Limb (tissue), 2 donors: ENCODE measurements at regions not wholly inside any gene's neighbourhood (a gene's known extent, or its start where the extent isn't known, plus 50 kb on each side); places are given as distances from the start of the nearest gene placed in this dataset.
"Not testable (repeated sequence)": the region's sequence is repeated elsewhere in the genome, so short reads cannot be mapped to it uniquely, and the experiment has no call there.

ENCODE experiments used
- DNase-seq, 2 donors: peaks; one replicate each; pipeline ENCODE4 v3.0.0-alpha.2; 2016; ENCODE audit errors: extremely low spot score in 2 of 2

GRCh38 chr12:41683513-41684240 lies 461.0 kb downstream of the GXYLT1 start:
- peak in 1 of 2 donors; percentile 29 for DNase-seq

DNA sequence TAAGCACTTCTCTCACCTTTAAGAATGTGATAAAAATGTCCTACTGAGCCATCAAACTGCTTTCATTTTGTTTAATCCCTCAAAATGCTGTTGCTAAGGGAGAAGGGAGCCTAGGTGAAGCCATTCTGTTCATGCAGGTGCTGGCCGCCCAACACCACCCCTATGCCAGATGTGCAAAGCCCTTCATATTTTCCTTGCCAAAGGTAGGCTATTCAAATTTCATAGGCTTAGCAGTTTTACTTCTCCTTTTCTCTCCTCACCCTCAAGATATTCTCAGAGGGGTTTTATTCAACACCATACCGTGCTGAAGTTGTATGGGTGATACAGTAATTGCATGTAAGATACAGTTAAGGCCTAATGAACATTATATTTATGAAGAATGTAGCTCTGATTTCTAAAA lies 461.7 kb downstream of the GXYLT1 start:
- no peak for DNase-seq

GRCh38 chr12:41681898-41682297 lies 462.8 kb downstream of the GXYLT1 start:
- DNase-seq: no peak

DNA sequence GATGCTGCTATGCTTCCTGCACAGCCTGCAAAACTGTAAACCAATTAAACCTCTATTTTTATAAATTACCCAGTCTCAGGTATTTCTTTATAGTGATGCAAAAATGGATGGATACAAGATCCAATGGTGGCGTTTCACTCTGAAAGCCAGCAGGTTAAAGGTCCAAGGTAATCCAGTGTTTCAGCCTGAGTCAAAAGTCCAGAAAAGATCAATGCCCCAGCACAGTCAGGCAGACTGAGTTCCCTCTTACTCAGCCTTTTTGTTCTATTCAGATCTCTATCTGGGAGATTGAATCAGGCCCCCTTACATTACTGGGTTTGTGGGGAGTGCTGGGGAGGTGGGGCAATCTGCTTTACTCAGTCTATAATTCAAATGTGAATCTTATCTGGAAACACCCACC lies 464.5 kb downstream of the GXYLT1 start:
- DNase-seq: no peak

DNA sequence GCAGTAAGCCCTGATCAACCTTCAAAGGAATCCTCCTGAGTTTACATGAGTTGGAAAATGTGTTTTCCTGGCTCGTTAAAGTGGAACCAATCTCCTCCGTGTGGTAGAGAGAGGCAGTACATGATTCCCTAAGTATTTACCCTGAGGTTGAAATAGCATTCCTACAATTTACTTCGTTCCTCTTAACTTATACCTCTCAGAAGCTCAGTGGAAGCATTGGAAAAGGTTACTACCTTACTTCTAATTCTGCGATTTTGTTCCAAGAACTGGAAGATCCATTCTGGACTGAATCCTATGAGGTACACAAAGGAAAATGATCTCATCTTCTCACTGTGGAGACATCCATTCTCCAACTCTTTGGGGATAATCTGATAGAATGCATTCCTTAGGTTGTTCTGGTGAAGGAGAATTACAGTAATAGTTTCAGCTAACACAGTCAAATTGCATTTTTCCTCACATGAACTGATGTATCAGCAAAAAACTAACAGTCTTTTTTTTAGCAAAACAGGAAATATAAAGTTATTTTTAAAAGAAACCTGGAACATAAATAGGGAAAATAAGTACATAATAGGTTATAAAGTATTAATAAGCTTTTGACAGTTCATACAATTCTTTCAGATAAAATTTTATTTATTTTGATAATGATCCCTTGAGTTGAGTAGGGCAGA lies 475.6 kb downstream of the PDZRN4 start:
- peak in 1 of 2 donors; percentile 70 for DNase-seq

GRCh38 chr12:41661141-41661765 lies 473.1 kb downstream of the PDZRN4 start:
- no peak for DNase-seq

DNA sequence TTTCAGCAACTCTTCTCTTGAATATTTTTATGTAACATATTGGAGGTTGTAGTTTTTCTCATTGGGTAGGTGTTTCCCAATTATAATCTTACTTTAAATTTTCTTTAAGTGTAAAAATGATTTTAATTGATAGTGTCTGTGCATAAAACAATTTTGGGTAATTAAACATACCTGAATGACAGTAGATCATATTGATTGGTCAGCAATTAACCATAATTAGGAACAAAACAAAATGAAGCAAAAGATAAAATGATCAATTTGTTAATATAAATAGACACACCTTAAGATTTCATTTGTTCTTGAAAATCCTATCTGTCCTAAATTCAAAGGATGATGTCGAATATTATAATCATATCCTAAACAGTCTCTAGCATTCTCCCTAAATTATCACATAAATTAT lies 468.3 kb downstream of the PDZRN4 start:
- no peak for DNase-seq

DNA sequence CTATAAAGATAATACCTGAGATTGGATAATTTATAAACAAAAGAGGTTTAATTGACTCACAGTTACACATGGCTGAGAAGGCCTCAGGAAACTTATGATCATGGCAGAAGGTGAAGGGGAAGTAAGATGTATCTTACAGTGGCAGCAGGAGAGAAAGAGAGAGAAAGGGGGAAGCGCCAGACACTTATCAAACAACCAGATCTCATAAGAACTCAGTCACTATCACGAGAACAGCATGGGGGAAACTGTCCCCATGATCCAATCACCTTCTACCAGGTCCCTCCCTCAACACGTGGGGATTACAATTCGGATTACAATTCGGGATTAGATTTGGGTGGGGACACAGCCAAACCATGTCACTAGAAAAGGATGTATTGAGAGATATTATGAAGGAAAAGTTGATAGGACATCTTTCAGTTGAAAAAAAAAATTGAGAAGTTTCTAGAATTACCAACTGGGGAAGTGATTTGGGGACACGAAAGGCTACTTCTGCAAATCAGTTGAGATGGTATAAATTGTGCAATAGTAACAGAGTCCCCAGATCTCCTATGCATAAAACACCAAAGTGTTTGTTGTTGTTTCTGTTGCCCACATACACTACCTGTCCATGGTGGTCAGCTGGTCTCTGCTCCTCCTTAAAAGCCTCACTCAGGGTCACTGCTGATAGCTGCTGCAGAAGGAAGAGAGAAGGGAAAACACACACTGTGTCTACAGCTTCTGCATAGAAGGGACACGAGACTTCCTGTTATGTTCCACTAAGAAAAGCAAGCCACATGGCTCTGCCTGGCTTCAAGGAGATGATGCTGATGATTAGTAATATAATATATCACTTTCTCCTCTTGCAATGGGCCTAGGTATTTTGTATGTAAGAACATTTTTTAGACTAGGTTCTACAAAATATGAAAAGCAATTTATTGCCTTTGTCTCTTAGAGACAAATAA lies 465.5 kb downstream of the PDZRN4 start:
- DNase-seq: no peak

DNA sequence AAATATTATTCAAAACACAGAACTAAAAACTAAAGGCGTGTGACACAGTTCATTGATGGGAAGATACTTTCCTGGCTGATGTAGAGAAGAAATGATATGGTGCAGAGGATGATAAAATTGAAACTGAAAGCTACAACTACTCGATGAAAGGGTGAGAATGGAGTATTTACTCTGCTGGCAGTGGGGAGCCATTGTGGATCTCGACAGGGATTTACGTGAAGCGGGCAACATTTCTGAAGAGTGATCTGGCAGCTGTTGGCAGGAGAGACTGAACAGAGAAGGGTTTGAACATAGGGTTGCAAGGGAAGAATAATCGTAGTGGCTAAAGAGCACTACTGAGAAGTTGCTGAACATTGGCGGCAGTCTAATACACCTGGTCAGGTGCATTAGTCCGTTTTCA lies 464.9 kb downstream of the PDZRN4 start:
- DNase-seq: no peak

DNA sequence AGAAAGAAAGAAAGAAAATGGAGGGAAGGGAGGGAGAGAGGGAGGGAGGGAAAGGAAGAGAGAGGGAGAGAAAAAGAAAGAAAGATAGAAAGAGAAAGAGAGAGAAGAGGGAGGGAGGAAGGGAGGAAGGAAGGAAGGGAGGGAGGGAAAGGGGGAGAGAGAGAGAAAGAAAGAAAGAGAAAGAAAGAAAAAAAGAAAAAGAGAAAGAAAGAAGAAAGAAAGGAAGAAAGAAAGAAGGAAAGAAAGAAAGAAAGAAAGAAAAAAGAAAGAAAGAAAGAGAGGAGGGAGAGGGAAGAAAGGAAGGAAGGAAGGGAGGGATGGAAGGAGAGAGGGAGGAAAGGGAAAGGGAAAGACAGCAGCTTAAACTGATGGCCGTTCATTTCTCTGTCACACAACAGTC lies 457.5 kb downstream of the PDZRN4 start:
- no peak for DNase-seq

DNA sequence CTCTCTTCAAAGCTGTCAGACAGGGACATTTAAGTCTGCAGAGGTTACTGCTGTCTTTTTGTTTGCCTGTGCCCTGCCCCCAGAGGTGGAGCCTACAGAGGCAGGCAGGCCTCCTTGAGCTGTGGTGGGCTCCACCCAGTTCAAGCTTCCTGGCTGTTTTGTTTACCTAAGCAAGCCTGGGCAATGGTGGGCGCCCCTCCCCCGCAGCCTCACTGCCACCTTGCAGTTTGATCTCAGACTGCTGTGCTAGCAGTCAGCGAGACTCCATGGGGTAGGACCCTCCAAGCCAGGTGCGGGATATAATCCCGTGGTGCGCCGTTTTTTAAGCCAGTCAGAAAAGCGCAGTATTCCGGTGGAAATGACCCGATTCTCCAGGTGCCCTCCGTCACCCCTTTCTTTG lies 454.7 kb downstream of the PDZRN4 start:
- DNase-seq: not testable (repeated sequence)

GRCh38 chr12:41636653-41637052 lies 448.5 kb downstream of the PDZRN4 start:
- no peak for DNase-seq

DNA sequence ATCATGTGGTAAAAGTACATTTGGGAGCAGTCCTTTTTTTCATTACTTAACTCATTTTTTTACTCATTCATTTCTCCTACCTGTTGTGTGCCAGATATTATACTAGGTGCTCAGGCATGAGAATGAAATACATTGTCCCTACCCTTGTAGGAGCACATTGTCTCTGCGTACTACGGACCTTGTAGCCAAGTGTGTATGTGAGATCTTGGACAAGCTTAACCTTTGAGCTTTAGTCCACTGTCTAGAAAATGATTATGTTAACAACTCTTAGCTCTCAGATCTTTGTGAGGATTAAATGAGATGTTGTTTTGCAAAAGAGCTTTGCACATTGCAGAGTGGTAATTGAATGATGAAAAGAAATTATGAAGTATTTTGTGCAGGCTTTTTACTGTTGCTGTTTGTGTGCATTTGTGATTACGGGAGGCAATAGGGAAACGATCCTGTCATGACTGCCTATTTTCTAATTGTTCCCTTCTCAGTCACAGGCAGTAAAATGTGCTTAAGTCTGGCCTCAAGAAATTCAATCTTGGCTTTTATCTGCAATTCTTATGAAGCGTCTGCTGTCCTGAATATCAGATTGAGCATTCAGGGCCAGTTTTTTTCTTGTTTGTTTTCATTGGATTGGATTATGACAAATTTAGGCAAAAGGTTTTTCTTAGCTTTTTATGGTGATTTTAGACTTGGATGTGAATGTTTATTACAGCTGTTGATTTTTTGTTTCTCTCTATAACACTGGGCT lies 447.7 kb downstream of the PDZRN4 start:
- no peak for DNase-seq

GRCh38 chr12:41634091-41634490 lies 446.0 kb downstream of the PDZRN4 start:
- DNase-seq: no peak

GRCh38 chr12:41629611-41630010 lies 441.5 kb downstream of the PDZRN4 start:
- DNase-seq: no peak

GRCh38 chr12:41627476-41627875 lies 439.4 kb downstream of the PDZRN4 start:
- no peak for DNase-seq

GRCh38 chr12:41624571-41624970 lies 436.5 kb downstream of the PDZRN4 start:
- no peak for DNase-seq
